ENCODE measurements at regions not wholly inside any gene's neighbourhood (a gene's known extent, or its start where the extent isn't known, plus 50 kb on each side); places are given as distances from the start of the nearest gene placed in this dataset.

- Histone ChIP-seq H3K9me3 (replicated peaks) (no peaks in the 10 kb centered on the region), H3K27ac (replicated peaks) (no peak overlapping the region), H3K4me3 (no peak overlapping the region), H3K36me3 (no peaks in the 10 kb centered on the region), H3K27me3 (ENCODE audit: low read depth) (no peaks in the 10 kb centered on the region), H3K4me1 (no peaks in the 10 kb centered on the region)
- intact Hi-C loops (cut with micrococcal nuclease) = no loop called here
- TF ChIP-seq CTCF (IDR thresholded peaks at IDR 0.05; ENCODE audit: borderline replicate concordance) = no peak
- DNase-seq = no peak
Measured at GRCh38 chr7:22662556-22663356, 64.2 kb upstream of the IL6 start.

DNA sequence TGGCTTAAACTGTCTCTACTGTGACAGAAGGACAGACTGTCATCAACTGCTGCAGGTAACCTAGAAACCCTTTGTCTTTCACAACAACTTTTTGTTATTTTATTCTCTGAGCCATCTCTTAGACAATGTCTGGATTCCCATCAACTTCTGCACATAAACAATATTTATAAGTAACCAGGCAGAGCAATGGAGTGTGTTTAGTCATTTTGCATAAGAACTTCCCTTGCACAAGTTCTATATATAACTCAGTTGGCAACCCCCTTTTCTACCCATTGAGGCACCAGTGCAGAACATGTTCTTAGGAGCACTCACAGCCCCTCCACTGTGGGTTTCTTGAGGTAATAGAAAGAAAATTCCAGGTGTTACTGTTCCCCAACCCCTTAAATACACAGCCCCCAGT, 65.0 kb upstream of the IL6 start:
- Histone ChIP-seq H3K9me3 (replicated peaks) (no peaks in the 10 kb centered on the region), H3K27ac (replicated peaks) (no peak overlapping the region), H3K27me3 (ENCODE audit: low read depth) (no peaks in the 10 kb centered on the region), H3K36me3 (no peaks in the 10 kb centered on the region), H3K4me1 (no peaks in the 10 kb centered on the region), H3K4me3 (no peak overlapping the region)
- DNase-seq = no peak
- intact Hi-C loops (cut with micrococcal nuclease) = no loop called here
- no peak for TF ChIP-seq CTCF (IDR thresholded peaks at IDR 0.05; ENCODE audit: borderline replicate concordance)

DNA sequence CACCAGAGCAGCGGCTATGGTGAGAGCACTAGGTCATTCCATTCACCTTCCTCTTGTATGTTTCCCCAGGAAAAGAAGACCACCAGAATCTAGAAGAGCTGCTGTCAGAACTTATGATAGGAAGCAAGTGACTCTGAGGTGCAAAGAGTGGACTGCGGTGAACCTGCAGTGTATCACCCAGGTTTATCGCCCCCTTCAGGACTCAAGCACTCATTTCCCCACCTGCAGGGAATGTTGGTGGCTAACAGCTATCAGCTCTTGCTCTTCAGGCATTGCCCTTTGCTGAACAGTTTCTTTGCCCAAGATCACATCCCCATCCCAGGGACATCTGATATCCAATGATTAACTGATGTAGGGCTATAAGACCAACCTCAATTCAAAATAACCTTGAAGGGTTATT, 66.3 kb upstream of the IL6 start:
- no peaks in the 10 kb centered on the region for H3K9me3 ChIP-seq (replicated peaks)
- H3K27ac ChIP-seq (replicated peaks) = no peak overlapping the region
- intact Hi-C loops (cut with micrococcal nuclease) = no loop called here
- H3K36me3 ChIP-seq = no peaks in the 10 kb centered on the region
- no peak for DNase-seq
- H3K27me3 ChIP-seq (ENCODE audit: low read depth) = no peaks in the 10 kb centered on the region
- no peak overlapping the region for H3K4me3 ChIP-seq
- no peaks in the 10 kb centered on the region for H3K4me1 ChIP-seq
- TF ChIP-seq CTCF (IDR thresholded peaks at IDR 0.05; ENCODE audit: borderline replicate concordance) = peak; percentile 18

DNA sequence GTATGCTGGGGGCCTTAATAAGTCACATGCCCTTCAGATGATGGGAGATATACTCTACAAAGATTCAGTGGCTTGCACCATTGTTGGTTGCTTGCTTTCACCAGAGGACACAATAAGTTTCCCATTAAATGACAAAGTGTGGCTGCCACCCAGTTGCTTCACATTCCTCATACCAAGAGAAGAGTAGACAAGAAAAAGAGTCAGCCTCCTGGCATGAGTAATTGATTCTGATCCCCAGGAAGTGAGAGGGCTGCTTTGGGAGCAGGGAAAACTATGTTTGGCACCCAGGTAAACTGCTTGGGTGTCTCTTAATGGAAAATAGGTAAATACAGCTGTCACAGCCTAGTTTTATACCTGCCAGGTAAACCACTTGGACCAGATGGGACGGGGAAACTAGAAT, 66.7 kb upstream of the IL6 start:
- H3K36me3 ChIP-seq = no peaks in the 10 kb centered on the region
- H3K4me1 ChIP-seq = no peaks in the 10 kb centered on the region
- intact Hi-C loops (cut with micrococcal nuclease) = no loop called here
- no peaks in the 10 kb centered on the region for H3K27me3 ChIP-seq (ENCODE audit: low read depth)
- no peaks in the 10 kb centered on the region for H3K9me3 ChIP-seq (replicated peaks)
- DNase-seq = no peak
- no peak for TF ChIP-seq CTCF (IDR thresholded peaks at IDR 0.05; ENCODE audit: borderline replicate concordance)
- H3K4me3 ChIP-seq = no peak overlapping the region
- no peak overlapping the region for H3K27ac ChIP-seq (replicated peaks)

DNA sequence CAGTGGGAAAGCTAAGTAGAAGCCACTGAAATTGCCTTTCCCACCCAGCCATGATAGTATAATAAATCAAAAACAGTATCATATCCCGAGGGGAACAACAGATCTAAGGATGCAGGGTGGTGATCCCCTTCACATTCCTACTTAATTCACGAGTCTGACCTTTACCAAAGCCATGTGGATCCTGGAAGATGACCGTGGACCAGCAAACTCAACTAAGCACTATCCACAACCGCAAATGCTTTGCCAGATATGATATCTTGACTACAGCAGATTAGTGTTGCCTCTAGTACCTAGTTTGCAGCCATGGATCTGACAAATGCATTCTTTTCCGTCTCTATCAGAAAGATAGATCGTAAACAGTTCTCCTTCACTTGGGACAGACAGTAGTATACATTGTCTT, 67.3 kb upstream of the IL6 start:
- Histone ChIP-seq H3K27ac (replicated peaks) (no peak overlapping the region), H3K36me3 (no peaks in the 10 kb centered on the region), H3K4me3 (no peak overlapping the region), H3K4me1 (no peaks in the 10 kb centered on the region), H3K27me3 (ENCODE audit: low read depth) (no peaks in the 10 kb centered on the region), H3K9me3 (replicated peaks) (no peaks in the 10 kb centered on the region)
- no peak for DNase-seq
- intact Hi-C loops (cut with micrococcal nuclease) = no loop called here
- no peak for TF ChIP-seq CTCF (IDR thresholded peaks at IDR 0.05; ENCODE audit: borderline replicate concordance)

Measured in left ventricle myocardium inferior (tissue), 1 donor.